ENCODE measurements at regions not wholly inside any gene's neighbourhood (a gene's known extent, or its start where the extent isn't known, plus 50 kb on each side); places are given as distances from the start of the nearest gene placed in this dataset.

DNA sequence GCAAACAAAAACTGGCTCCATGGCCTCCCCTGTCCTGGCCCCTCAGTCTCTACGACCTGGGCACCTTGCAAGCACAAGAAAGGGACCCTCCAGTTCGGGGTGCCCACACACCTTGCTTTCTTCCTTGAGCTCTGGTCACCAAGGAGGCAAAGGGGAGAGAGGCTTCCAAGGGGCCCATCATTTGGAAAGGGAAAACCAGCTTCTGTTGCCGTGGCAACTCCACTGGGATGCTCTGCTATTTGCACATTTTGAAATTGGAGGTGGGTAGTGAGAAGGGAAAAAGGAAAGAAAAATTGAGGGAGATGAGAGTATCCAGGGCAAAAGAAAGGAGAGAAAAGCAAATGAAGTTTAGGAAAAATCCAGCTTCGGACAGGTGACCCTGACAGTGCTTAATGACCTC is 388.4 kb downstream of the SHANK2 start:
- Histone ChIP-seq H3K36me3 (ENCODE audit: control insufficient read depth, insufficient read depth, low read length) (no peaks in the 10 kb centered on the region), H3K4me3 (ENCODE audit: low read length) (no peak overlapping the region), H3K9me3 (ENCODE audit: control insufficient read depth, insufficient read depth, low read length) (no peaks in the 10 kb centered on the region), H3K4me1 (ENCODE audit: control insufficient read depth, insufficient read depth, low read length) (no peaks in the 10 kb centered on the region), H3K27me3 (ENCODE audit: control insufficient read depth, insufficient read depth, low read length) (no peaks in the 10 kb centered on the region), H3K27ac (ENCODE audit: low read length) (no peak overlapping the region)
- no peak for ATAC-seq
- 71% methylated on average over 4 of the region's 4 CpGs for WGBS (ENCODE audit: insufficient coverage)
- intact Hi-C loops (cut with micrococcal nuclease) = no loop called here
- H3K36me3 Mint-ChIP-seq = no peaks in the 10 kb centered on the region
- no peak overlapping the region for H3K4me3 Mint-ChIP-seq
- H3K27me3 Mint-ChIP-seq (ENCODE audit: low read depth in 2 of 2) = peaks cover 0 to 3% of the 10 kb centered on the region in 2 donors
- peaks cover 0 to 4% of the 10 kb centered on the region in 2 donors for H3K4me1 Mint-ChIP-seq
- H3K9me3 Mint-ChIP-seq = no peaks in the 10 kb centered on the region
- TF ChIP-seq, protein P1, sequence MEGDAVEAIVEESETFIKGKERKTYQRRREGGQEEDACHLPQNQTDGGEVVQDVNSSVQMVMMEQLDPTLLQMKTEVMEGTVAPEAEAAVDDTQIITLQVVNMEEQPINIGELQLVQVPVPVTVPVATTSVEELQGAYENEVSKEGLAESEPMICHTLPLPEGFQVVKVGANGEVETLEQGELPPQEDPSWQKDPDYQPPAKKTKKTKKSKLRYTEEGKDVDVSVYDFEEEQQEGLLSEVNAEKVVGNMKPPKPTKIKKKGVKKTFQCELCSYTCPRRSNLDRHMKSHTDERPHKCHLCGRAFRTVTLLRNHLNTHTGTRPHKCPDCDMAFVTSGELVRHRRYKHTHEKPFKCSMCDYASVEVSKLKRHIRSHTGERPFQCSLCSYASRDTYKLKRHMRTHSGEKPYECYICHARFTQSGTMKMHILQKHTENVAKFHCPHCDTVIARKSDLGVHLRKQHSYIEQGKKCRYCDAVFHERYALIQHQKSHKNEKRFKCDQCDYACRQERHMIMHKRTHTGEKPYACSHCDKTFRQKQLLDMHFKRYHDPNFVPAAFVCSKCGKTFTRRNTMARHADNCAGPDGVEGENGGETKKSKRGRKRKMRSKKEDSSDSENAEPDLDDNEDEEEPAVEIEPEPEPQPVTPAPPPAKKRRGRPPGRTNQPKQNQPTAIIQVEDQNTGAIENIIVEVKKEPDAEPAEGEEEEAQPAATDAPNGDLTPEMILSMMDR (IDR thresholded peaks at IDR 0.05) = no peak
- no peak overlapping the region for H3K27ac Mint-ChIP-seq
- DNase-seq = no peak

DNA sequence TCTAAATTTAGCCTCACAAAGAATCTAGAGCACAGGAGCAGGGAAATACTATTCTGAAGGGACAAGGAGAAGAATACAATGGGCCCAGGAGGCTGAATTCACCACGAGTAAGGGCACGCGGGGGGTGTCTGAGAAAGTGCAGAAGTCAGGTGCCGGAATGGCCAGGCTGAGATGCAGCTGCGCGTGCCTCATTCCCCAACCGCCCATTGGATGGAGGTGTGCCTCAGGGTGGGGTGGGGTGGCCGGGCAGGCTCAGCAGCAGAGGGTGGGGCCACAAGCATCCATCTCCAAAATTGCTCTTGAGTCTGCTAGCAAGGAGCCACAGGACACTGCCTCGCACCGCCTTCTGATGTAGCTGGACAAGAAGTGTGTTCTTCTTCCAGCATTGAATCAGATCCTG is 387.0 kb downstream of the SHANK2 start:
- ATAC-seq = no peak
- intact Hi-C loops (cut with micrococcal nuclease) = no loop called here
- H3K9me3 Mint-ChIP-seq = no peaks in the 10 kb centered on the region
- no peaks in the 10 kb centered on the region for H3K27me3 ChIP-seq (ENCODE audit: control insufficient read depth, insufficient read depth, low read length)
- H3K27ac Mint-ChIP-seq = no peak overlapping the region
- H3K27ac ChIP-seq (ENCODE audit: low read length) = no peak overlapping the region
- H3K36me3 ChIP-seq (ENCODE audit: control insufficient read depth, insufficient read depth, low read length) = no peaks in the 10 kb centered on the region
- peaks cover 0 to 3% of the 10 kb centered on the region in 2 donors for H3K27me3 Mint-ChIP-seq (ENCODE audit: low read depth in 2 of 2)
- H3K4me1 Mint-ChIP-seq = no peaks in the 10 kb centered on the region
- no peak overlapping the region for H3K4me3 Mint-ChIP-seq
- no peaks in the 10 kb centered on the region for H3K36me3 Mint-ChIP-seq
- no peak overlapping the region for H3K4me3 ChIP-seq (ENCODE audit: low read length)
- DNase-seq = no peak
- TF ChIP-seq, protein P1 (IDR thresholded peaks at IDR 0.05) = no peak
- H3K9me3 ChIP-seq (ENCODE audit: control insufficient read depth, insufficient read depth, low read length) = no peaks in the 10 kb centered on the region
- H3K4me1 ChIP-seq (ENCODE audit: control insufficient read depth, insufficient read depth, low read length) = no peaks in the 10 kb centered on the region
- 93% methylated on average over 10 of the region's 10 CpGs for WGBS (ENCODE audit: insufficient coverage)

DNA sequence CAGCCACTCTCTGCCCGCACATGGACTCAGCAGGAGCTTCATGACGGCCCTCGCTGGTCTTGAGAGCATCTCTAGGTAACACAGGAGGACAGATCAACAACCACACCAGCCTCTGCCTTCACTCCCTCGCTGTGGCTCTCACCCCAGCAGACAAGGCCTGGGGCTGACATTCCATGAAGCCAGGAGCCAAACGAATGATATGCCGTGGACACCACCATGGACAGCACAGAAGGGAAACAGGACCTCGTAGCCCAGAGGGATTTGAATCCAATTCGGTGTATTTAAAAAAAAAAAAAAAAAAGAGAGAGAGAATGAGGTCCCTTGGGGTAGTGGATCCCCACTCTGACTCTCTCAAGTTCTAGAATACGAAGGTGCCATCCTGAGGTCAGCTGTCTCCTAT is 385.5 kb downstream of the SHANK2 start:
- Mint-ChIP-seq H3K36me3 (no peaks in the 10 kb centered on the region), H3K9me3 (no peaks in the 10 kb centered on the region), H3K27me3 (ENCODE audit: low read depth in 2 of 2) (no peaks in the 10 kb centered on the region), H3K4me3 (no peak overlapping the region), H3K27ac (no peak overlapping the region), H3K4me1 (no peaks in the 10 kb centered on the region)
- intact Hi-C loops (cut with micrococcal nuclease) = no loop called here
- TF ChIP-seq, protein P1 (IDR thresholded peaks at IDR 0.05) = no peak
- H3K4me1 ChIP-seq (ENCODE audit: control insufficient read depth, insufficient read depth, low read length) = no peaks in the 10 kb centered on the region
- no peaks in the 10 kb centered on the region for H3K9me3 ChIP-seq (ENCODE audit: control insufficient read depth, insufficient read depth, low read length)
- H3K27ac ChIP-seq (ENCODE audit: low read length) = no peak overlapping the region
- H3K4me3 ChIP-seq (ENCODE audit: low read length) = no peak overlapping the region
- no peaks in the 10 kb centered on the region for H3K27me3 ChIP-seq (ENCODE audit: control insufficient read depth, insufficient read depth, low read length)
- 88% methylated on average over 9 of the region's 9 CpGs for WGBS (ENCODE audit: insufficient coverage)
- H3K36me3 ChIP-seq (ENCODE audit: control insufficient read depth, insufficient read depth, low read length) = no peaks in the 10 kb centered on the region
- no peak for DNase-seq
- no peak for ATAC-seq

DNA sequence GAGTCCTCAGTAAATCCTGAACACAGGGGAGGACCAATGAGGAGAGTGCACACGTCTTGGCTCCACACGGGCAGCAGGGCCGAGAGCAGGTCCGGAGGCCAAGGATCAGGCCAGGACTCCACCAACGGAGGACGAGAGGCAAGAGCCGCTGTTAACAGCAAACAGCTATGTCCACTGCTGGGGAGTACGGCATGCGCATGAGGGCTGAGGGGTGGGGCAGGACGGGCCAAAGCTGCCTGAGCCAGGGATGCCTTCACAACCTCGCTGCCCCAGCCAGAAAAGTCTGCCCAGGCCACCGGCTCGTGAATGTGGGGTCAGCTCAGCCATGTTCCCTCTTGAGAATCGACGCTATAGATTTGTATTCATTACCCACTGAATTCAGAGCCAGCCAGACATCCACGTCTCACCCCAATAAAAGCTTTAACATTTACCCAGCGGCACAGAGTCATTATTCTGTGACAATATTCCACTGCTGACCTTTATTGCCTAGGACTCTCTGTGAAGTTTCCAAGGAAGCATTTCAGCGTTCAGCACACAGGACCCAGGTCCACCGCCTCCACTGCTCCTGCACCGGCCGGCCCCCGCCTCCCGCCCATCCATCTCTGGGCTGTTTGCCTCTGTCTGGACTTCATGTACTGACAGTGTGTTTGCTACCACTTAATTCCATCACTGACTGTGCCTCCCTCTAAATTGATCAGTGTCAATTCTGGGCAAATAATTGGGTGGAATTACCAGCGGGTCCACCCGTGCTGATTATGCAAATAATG is 384.9 kb downstream of the SHANK2 start:
- DNase-seq = no peak
- Histone ChIP-seq H3K4me1 (ENCODE audit: control insufficient read depth, insufficient read depth, low read length) (no peaks in the 10 kb centered on the region), H3K27ac (ENCODE audit: low read length) (no peak overlapping the region), H3K4me3 (ENCODE audit: low read length) (no peak overlapping the region), H3K27me3 (ENCODE audit: control insufficient read depth, insufficient read depth, low read length) (no peaks in the 10 kb centered on the region), H3K9me3 (ENCODE audit: control insufficient read depth, insufficient read depth, low read length) (no peaks in the 10 kb centered on the region), H3K36me3 (ENCODE audit: control insufficient read depth, insufficient read depth, low read length) (no peaks in the 10 kb centered on the region)
- H3K27me3 Mint-ChIP-seq (ENCODE audit: low read depth in 2 of 2) = no peaks in the 10 kb centered on the region
- intact Hi-C loops (cut with micrococcal nuclease) = no loop called here
- WGBS (ENCODE audit: insufficient coverage) = 89% methylated on average over 25 of the region's 25 CpGs
- H3K4me3 Mint-ChIP-seq = no peak overlapping the region
- no peak overlapping the region for H3K27ac Mint-ChIP-seq
- no peak for ATAC-seq
- TF ChIP-seq, protein P1 (IDR thresholded peaks at IDR 0.05) = no peak
- no peaks in the 10 kb centered on the region for H3K4me1 Mint-ChIP-seq
- no peaks in the 10 kb centered on the region for H3K36me3 Mint-ChIP-seq
- H3K9me3 Mint-ChIP-seq = no peaks in the 10 kb centered on the region
